DND-41 (cell line): ENCODE measurements at regions not wholly inside any gene's neighbourhood (a gene's known extent, or its start where the extent isn't known, plus 50 kb on each side); places are given as distances from the start of the nearest gene placed in this dataset.
"Not testable (repeated sequence)": the region's sequence is repeated elsewhere in the genome, so short reads cannot be mapped to it uniquely, and the experiment has no call there.

Experiments
- ATAC-seq: fragments of 200-7000 bp; cut with Tn5 transposase; 3 replicates; pipeline ENCODE4 v1.9.1; 2021; ENCODE audit warnings: low read depth; ENCODE audit not compliant: insufficient read depth
- DNase-seq: peaks from one replicate; pipeline ENCODE4 v3.0.0-alpha.2; 2020
- H2AFZ ChIP-seq: 2 replicates; pipeline ENCODE4 v1.6.0; 2012; ENCODE audit warnings: low read depth, low read length
- H3K27ac ChIP-seq: 2 replicates; pipeline ENCODE4 v1.5.1; 2012; ENCODE audit warnings: low read length, inconsistent platforms
- H3K27me3 ChIP-seq: fragments of 200-600 bp; sonication (generic); 2 replicates; pipeline ENCODE4 v1.6.0; 2012; ENCODE audit warnings: low read length, mild to moderate bottlenecking, inconsistent platforms; ENCODE audit not compliant: insufficient read depth, poor library complexity
- H3K36me3 ChIP-seq: 2 replicates; pipeline ENCODE4 v1.5.1; 2012; ENCODE audit warnings: low read length, inconsistent platforms; ENCODE audit not compliant: insufficient read depth
- H3K4me1 ChIP-seq: 2 replicates; pipeline ENCODE4 v1.5.1; 2012; ENCODE audit warnings: mild to moderate bottlenecking, low read length; ENCODE audit not compliant: insufficient read depth
- H3K4me2 ChIP-seq: 2 replicates; pipeline ENCODE4 v1.6.0; 2012; ENCODE audit warnings: mild to moderate bottlenecking, moderate library complexity, low read length, inconsistent platforms; ENCODE audit not compliant: insufficient read depth
- H3K4me3 ChIP-seq, 2 experiments: fragments of 200-600 bp in 1 of 2; shearing (Covaris generic) in 1 of 2; 2 replicates each; pipeline ENCODE4 v1.5.1; 2012 to 2016; ENCODE audit warnings: inconsistent platforms in 2 of 2, low read length in 2 of 2, mild to moderate bottlenecking in 2 of 2, low read depth in 1 of 2, moderate library complexity in 1 of 2
- H3K79me2 ChIP-seq: 2 replicates; pipeline ENCODE4 v1.6.0; 2012; ENCODE audit warnings: low read length, inconsistent platforms; ENCODE audit not compliant: insufficient read depth
- H3K9ac ChIP-seq: 2 replicates; pipeline ENCODE4 v1.6.0; 2012; ENCODE audit warnings: low read depth, mild to moderate bottlenecking, inconsistent platforms, low read length, moderate library complexity
- H3K9me3 ChIP-seq: 2 replicates; pipeline ENCODE4 v1.5.1; 2012; ENCODE audit warnings: low read length, moderate library complexity, mild to moderate bottlenecking, inconsistent platforms; ENCODE audit not compliant: insufficient read depth, severe bottlenecking
- H4K20me1 ChIP-seq: 2 replicates; pipeline ENCODE4 v1.6.0; 2012; ENCODE audit warnings: low read length; ENCODE audit not compliant: insufficient read depth
- EZH2 ChIP-seq: IDR thresholded peaks from 3 replicates; pipeline ENCODE4 v1.6.1; 2012; ENCODE audit warnings: borderline replicate concordance, low read depth, mild to moderate bottlenecking, moderate library complexity, low read length, inconsistent platforms; ENCODE audit not compliant: severe bottlenecking
- TF ChIP-seq, protein P1 (sequence below): IDR thresholded peaks from 2 replicates; pipeline ENCODE4 v1.5.1; 2012; ENCODE audit warnings: borderline replicate concordance, low read length, moderate library complexity, mild to moderate bottlenecking; ENCODE audit not compliant: poor library complexity, severe bottlenecking; ENCODE audit errors: extremely low read depth

DNA sequence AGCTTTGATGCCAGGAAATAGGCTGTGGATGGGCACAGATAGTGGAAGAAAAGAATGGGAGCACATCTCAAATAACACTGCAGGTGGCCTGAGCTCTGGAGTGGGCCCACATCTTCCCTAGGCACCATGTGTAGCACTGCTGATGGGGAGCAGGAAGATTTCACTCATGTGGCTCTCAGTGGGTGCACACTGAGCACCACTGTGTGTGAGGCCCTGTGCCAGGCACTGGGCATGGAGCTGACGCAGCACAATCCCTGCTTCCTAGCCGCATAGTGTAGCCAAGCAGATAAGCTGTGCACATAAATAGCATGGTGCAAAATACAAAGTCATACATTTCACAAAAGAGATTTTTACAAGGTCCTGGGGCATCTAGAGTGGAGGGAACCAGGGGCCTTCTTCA is 101.6 kb downstream of the MOBP start:
- peaks cover 4% of the 10 kb centered on the region for H3K27me3 ChIP-seq
- H3K36me3 ChIP-seq = no peaks in the 10 kb centered on the region
- DNase-seq = no peak
- no peaks in the 10 kb centered on the region for H3K9me3 ChIP-seq
- no peaks in the 10 kb centered on the region for H3K4me1 ChIP-seq
- no peak for ATAC-seq
- no peak overlapping the region for H3K27ac ChIP-seq
- TF ChIP-seq EZH2 = no peak
- TF ChIP-seq, protein P1, sequence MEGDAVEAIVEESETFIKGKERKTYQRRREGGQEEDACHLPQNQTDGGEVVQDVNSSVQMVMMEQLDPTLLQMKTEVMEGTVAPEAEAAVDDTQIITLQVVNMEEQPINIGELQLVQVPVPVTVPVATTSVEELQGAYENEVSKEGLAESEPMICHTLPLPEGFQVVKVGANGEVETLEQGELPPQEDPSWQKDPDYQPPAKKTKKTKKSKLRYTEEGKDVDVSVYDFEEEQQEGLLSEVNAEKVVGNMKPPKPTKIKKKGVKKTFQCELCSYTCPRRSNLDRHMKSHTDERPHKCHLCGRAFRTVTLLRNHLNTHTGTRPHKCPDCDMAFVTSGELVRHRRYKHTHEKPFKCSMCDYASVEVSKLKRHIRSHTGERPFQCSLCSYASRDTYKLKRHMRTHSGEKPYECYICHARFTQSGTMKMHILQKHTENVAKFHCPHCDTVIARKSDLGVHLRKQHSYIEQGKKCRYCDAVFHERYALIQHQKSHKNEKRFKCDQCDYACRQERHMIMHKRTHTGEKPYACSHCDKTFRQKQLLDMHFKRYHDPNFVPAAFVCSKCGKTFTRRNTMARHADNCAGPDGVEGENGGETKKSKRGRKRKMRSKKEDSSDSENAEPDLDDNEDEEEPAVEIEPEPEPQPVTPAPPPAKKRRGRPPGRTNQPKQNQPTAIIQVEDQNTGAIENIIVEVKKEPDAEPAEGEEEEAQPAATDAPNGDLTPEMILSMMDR = no peak
- no peak overlapping the region for H3K4me3 ChIP-seq
- H3K79me2 ChIP-seq = no peaks in the 10 kb centered on the region
- H3K4me2 ChIP-seq = no peak overlapping the region
- H4K20me1 ChIP-seq = no peaks in the 10 kb centered on the region
- H3K9ac ChIP-seq = no peak overlapping the region
- H2AFZ ChIP-seq = no peak overlapping the region

DNA sequence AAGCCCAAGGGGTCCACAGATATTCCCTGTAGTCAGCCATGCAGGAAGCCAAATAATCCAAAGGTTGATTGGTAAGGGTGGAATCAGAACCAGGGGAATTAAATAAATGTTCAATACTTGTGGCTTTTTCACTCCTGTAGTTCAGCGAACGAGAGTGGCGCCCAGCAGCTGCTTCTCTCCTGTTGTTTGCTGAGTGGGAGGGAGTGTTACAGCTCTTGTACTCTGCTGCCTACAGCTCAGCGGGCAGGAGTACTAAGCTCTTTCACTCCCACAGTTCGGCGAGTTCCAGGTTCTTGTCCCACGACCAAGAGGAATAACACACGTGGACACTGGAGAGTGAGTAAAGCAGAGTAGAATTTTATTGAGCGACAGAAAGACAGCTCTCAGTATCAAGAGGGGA is 105.9 kb downstream of the MOBP start:
- Histone ChIP-seq H3K4me3 (no peak overlapping the region), H3K27me3 (peaks cover 8% of the 10 kb centered on the region), H3K9ac (no peak overlapping the region), H3K79me2 (no peaks in the 10 kb centered on the region), H3K27ac (no peak overlapping the region), H3K9me3 (no peaks in the 10 kb centered on the region), H2AFZ (no peak overlapping the region), H3K4me1 (no peaks in the 10 kb centered on the region), H3K4me2 (no peak overlapping the region), H4K20me1 (no peaks in the 10 kb centered on the region), H3K36me3 (no peaks in the 10 kb centered on the region)
- TF ChIP-seq, protein P1 = no peak
- TF ChIP-seq EZH2 = no peak
- ATAC-seq (no peak), DNase-seq (no peak)

DNA sequence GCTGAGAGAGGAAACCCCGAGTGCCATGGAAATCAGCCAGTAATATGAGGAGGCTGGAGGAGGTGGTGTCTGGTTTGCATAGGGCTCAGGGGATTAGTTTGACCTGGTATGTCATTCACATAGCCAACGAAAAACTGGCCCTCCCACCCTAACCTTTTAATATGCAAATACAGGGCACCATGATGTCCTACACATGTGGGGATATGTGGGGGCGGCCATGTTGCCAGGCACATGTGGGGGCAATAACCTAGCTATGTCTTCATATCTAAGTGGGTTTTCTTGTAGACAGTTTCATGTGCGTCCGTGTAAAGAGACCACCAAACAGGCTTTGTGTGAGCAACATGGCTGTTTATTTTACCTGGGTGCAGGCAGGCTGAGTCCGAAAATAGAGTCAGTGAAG is 110.1 kb downstream of the MOBP start:
- no peaks in the 10 kb centered on the region for H3K9me3 ChIP-seq
- DNase-seq (no peak), ATAC-seq (no peak)
- H3K9ac ChIP-seq = no peak overlapping the region
- H3K27me3 ChIP-seq = peaks cover 8% of the 10 kb centered on the region
- no peaks in the 10 kb centered on the region for H3K36me3 ChIP-seq
- TF ChIP-seq, protein P1 = no peak
- TF ChIP-seq EZH2 = no peak
- H4K20me1 ChIP-seq = no peaks in the 10 kb centered on the region
- no peaks in the 10 kb centered on the region for H3K4me1 ChIP-seq
- H3K4me2 ChIP-seq = no peak overlapping the region
- H3K79me2 ChIP-seq = no peaks in the 10 kb centered on the region
- H2AFZ ChIP-seq = no peak overlapping the region
- H3K4me3 ChIP-seq = no peak overlapping the region
- no peak overlapping the region for H3K27ac ChIP-seq

DNA sequence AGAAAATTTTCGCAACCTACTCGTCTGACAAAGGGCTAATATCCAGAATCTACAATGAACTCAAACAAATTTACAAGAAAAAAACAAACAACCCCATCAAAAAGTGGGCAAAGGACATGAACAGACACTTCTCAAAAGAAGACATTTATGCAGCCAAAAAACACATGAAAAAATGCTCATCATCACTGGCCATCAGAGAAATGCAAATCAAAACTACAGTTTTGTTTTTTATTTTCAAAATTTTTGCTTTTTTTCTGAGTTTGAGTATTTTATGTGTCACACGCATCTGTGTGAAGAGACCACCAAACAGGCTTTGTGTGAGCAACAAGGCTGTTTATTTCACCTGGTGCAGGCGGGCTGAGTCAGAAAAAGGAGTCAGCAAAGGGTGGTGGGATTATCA is 118.7 kb downstream of the MOBP start:
- DNase-seq, H3K4me1 ChIP-seq, H3K9me3 ChIP-seq, ATAC-seq, H3K27ac ChIP-seq, H3K36me3 ChIP-seq, H3K4me3 ChIP-seq, H3K9ac ChIP-seq, H3K79me2 ChIP-seq, H3K4me2 ChIP-seq, H4K20me1 ChIP-seq, H2AFZ ChIP-seq, H3K27me3 ChIP-seq: not testable (repeated sequence)
